ENCODE measurements at regions not wholly inside any gene's neighbourhood (a gene's known extent, or its start where the extent isn't known, plus 50 kb on each side); places are given as distances from the start of the nearest gene placed in this dataset.

DNA sequence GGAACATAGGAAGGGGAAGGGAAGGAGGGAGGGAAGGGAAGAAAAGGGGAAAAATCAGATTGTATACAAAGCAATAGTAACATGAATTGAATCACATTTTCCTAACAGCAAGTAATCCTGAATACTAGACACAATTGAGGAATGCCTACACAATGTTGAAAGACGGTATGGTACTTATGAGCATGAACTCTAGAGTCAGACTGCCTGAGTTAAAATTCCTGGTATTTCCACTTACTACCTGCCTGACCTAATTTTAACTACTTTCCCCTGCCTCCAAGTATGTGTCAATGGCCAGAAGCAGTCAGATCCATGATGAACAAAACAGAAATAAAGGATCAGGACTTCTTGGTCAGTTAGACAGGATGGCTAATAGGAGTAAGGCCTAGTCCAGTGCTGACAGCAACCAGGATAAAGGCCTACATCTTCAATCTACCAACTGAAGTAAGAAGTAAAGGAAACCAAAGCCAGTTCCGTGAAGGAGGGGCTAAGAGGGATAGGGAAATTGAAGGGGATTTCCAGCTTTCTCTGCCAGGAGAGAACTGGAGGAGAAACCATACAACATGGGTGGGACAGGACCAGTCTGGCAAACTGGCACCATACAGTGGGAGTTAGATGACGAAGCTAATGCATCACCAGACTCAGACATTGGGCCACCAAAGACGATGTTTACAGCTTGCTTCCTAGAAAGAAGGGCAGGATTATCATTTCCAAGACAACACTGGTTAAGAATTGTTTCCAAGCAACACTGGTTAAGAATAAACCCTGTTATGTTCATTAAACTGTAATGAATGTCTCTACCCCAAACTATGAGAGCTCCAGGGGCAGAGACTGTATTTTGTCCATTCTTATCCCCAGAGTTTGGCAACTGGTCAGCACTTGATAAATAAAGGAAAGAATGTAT lies 151.6 kb upstream of the UBE2E2 start:
- TF ChIP-seq CTCF (IDR thresholded peaks at IDR 0.05) (no peak), ZFX (IDR thresholded peaks at IDR 0.05; ENCODE audit: borderline replicate concordance) (no peak)

Data from 22Rv1 (cell line).